ENCODE measurements at regions not wholly inside any gene's neighbourhood (a gene's known extent, or its start where the extent isn't known, plus 50 kb on each side); places are given as distances from the start of the nearest gene placed in this dataset.

DNA sequence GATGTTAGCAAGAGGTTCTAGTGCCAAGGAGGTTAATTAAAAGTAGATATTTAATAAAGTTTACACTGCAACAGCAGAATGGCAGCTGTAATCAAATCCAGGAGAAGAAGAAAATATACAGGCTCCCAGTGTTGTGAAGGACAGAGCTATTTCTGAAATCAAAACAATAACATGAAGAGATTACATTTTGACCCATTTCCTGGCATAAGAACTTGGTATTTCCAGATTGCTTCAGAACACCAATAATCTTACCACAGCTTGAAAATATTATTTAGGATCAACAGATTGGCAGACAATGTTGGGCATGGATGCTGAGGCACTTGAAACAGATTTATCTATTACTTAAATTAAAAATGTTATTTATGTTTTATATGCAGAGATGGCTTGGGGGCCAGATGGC is 692.5 kb downstream of the KCNA4 start:
- no peak for FAIRE-seq
- TF ChIP-seq POLR2A (IDR thresholded peaks at IDR 0.05; ENCODE audit: low read depth, low read length) (no peak), SPI1 (IDR thresholded peaks at IDR 0.05; ENCODE audit: low read depth, low read length) (no peak), POLR2AphosphoS5 (IDR thresholded peaks at IDR 0.05; ENCODE audit: low read depth, low read length) (no peak), TAF1 (IDR thresholded peaks at IDR 0.05; ENCODE audit: low read depth, low read length) (no peak), POU2F2 (IDR thresholded peaks at IDR 0.05; ENCODE audit: low read depth, low read length) (no peak), PAX5 (IDR thresholded peaks at IDR 0.05; ENCODE audit: insufficient read depth, low read length, severe bottlenecking) (no peak)
- DNase-seq (ENCODE audit: insufficient read length, low spot score), result no peak

DNA sequence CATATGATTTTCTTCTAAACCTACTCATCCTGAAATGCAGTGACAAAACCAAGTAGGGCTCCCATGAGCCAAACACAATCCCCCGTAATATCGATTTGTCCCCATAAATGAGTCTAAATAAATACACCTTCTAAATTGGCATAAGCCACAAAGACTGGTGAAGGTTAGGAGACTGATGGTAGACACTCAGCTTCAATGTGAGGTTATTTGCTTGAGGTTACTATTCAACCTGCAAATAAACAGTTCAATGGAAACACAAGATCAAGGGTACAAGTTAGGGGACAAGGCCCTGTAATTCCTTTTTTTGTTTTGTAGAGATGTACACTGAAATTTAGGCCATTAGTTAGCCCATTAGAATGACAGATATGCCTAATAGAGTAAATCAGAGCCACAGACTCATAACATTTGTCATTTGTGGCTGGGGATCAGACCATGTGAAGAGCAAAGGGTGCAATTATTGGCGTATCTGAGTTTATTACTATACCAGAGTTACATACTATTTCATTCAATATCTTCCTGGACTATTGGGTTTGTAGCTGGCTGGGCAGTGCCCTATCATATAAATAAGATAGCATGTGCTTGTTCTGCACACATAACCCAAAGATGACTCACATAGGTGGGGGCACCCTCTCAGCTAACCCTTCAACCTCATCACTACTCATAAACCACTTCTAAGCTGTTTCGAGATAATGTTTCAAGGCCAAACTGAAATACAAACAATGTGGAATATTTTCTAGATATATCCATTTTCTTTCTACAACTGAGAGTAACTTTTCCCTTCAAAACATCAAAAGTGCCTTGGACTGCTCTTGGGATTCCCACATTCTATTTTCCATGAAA is 695.3 kb downstream of the KCNA4 start:
- FAIRE-seq (no peak), DNase-seq (ENCODE audit: insufficient read length, low spot score) (no peak)
- TF ChIP-seq TAF1 (IDR thresholded peaks at IDR 0.05; ENCODE audit: low read depth, low read length), result no peak
- no peak for TF ChIP-seq POLR2AphosphoS5 (IDR thresholded peaks at IDR 0.05; ENCODE audit: low read depth, low read length)
- no peak for TF ChIP-seq POU2F2 (IDR thresholded peaks at IDR 0.05; ENCODE audit: low read depth, low read length)
- TF ChIP-seq PAX5 (IDR thresholded peaks at IDR 0.05; ENCODE audit: insufficient read depth, low read length, severe bottlenecking), result no peak
- TF ChIP-seq SPI1 (IDR thresholded peaks at IDR 0.05; ENCODE audit: low read depth, low read length), result no peak
- no peak for TF ChIP-seq POLR2A (IDR thresholded peaks at IDR 0.05; ENCODE audit: low read depth, low read length)

DNA sequence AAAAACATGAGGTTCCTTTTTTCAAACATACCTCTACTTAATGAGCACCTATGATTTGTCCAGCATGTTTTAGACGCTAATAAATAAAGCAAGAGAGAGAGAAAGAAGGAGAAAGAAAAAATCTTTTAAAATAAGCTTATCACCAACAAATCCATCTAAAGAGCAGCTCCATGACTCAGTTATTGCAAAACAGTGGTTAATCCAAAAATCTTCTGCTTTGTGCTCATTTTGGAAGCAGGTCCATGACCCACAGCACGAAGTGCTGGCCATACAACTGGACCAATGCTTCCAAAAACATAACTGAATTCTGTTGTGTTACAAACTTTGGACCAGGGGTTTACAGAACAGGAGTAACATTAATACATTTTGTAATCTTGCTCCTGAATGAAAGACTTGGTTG is 696.6 kb downstream of the KCNA4 start:
- TF ChIP-seq POU2F2 (IDR thresholded peaks at IDR 0.05; ENCODE audit: low read depth, low read length), result no peak
- no peak for TF ChIP-seq POLR2AphosphoS5 (IDR thresholded peaks at IDR 0.05; ENCODE audit: low read depth, low read length)
- no peak for TF ChIP-seq TAF1 (IDR thresholded peaks at IDR 0.05; ENCODE audit: low read depth, low read length)
- TF ChIP-seq POLR2A (IDR thresholded peaks at IDR 0.05; ENCODE audit: low read depth, low read length), result no peak
- TF ChIP-seq PAX5 (IDR thresholded peaks at IDR 0.05; ENCODE audit: insufficient read depth, low read length, severe bottlenecking), result no peak
- TF ChIP-seq SPI1 (IDR thresholded peaks at IDR 0.05; ENCODE audit: low read depth, low read length), result no peak
- no peak for FAIRE-seq
- no peak for DNase-seq (ENCODE audit: insufficient read length, low spot score)

DNA sequence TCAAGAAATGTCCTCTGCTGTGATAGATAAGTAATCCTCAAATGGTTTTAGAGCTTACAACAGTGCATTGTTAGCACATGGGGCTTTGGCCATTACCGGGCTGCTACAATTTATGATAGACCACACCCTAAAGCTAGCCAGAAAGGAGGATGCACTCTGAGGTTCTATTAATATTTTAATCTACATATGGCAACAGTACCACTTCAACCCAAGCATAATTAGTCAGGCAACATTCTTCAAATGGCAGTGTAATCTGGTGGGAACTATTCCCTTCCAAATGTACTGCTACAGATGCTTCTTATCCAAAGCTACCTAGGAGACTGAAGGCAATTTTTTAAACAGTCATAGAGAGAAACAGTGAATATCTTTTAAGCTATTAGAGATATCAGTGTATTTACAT is 697.6 kb downstream of the KCNA4 start:
- DNase-seq (ENCODE audit: insufficient read length, low spot score) (no peak), FAIRE-seq (no peak)
- TF ChIP-seq SPI1 (IDR thresholded peaks at IDR 0.05; ENCODE audit: low read depth, low read length) (no peak), POU2F2 (IDR thresholded peaks at IDR 0.05; ENCODE audit: low read depth, low read length) (no peak), POLR2AphosphoS5 (IDR thresholded peaks at IDR 0.05; ENCODE audit: low read depth, low read length) (no peak), POLR2A (IDR thresholded peaks at IDR 0.05; ENCODE audit: low read depth, low read length) (no peak), PAX5 (IDR thresholded peaks at IDR 0.05; ENCODE audit: insufficient read depth, low read length, severe bottlenecking) (no peak), TAF1 (IDR thresholded peaks at IDR 0.05; ENCODE audit: low read depth, low read length) (no peak)

DNA sequence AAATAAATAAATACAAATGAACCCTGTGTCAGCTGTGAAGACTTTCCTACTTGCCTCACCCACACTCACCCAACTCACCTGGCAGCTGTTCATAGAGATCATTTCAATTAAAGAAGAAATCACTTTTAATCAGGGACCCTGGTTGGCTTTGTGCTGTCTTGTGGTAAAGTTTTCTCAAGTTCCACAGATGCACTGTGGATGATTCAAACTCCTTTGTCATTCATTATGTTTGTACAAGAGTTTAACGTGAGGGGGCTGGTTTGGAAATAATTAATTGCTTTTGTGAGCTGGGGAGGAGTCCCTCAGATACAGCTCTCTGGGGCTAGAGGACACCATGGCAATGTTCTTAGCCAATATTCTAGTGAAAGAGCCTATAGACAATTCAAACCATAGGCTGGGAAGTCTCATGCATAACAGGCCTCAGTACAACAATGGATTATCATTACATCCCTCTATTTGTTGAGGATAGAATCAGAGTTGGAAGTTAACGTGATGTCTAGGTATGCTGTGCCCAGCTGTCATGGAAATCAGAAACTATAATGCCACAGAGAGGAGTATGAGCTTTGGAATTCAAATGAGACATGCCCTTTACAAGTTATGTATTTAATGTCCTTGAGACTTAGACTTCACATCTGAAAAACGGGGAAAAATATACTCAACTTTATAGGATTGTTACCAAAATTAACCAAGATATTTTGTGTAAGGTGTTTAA is 698.5 kb downstream of the KCNA4 start:
- no peak for DNase-seq (ENCODE audit: insufficient read length, low spot score)
- TF ChIP-seq PAX5 (IDR thresholded peaks at IDR 0.05; ENCODE audit: insufficient read depth, low read length, severe bottlenecking), result no peak
- no peak for TF ChIP-seq POU2F2 (IDR thresholded peaks at IDR 0.05; ENCODE audit: low read depth, low read length)
- no peak for FAIRE-seq

DNA sequence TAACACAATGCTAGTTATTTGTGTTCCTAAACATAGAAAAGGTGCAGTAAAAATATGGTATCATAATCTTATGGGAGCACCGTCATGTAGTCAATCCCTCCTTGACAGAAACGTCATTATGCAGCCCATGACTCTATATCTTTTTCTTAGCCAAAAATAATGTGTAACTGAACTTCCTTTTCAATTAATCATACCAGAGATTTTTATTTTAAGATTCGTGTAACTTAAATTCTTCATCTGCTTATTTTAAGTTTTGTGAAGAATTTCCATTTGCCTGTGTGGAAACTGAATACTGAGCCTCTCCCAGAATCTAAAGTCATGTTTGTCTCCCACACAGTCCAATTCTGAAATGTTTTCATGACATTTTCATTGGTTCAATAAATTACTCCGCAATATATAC is 699.1 kb downstream of the KCNA4 start:
- TF ChIP-seq PAX5 (IDR thresholded peaks at IDR 0.05; ENCODE audit: insufficient read depth, low read length, severe bottlenecking) (no peak), POLR2AphosphoS5 (IDR thresholded peaks at IDR 0.05; ENCODE audit: low read depth, low read length) (no peak), POU2F2 (IDR thresholded peaks at IDR 0.05; ENCODE audit: low read depth, low read length) (no peak), POLR2A (IDR thresholded peaks at IDR 0.05; ENCODE audit: low read depth, low read length) (no peak), SPI1 (IDR thresholded peaks at IDR 0.05; ENCODE audit: low read depth, low read length) (no peak), TAF1 (IDR thresholded peaks at IDR 0.05; ENCODE audit: low read depth, low read length) (no peak)
- FAIRE-seq, result no peak
- DNase-seq (ENCODE audit: insufficient read length, low spot score), result no peak

DNA sequence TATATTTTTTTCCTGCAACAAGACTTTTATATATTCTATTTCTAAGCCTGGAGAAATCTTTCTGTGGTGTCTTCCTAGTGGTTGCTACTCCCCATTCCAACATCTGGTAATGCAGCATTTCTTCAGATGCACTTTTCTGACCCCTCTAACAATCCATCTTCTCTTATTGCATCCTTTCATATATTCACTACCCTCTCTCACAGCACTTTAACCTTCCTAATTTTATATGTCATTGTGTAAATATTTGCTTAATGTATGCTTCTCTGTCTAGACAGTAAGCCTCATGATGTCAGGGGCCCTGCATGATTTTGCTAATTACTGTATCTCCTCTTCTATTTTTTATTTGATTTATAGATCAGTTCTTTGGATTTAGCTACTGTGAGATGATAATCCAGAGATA is 701.6 kb downstream of the KCNA4 start:
- no peak for FAIRE-seq
- TF ChIP-seq TAF1 (IDR thresholded peaks at IDR 0.05; ENCODE audit: low read depth, low read length), result no peak
- TF ChIP-seq POLR2A (IDR thresholded peaks at IDR 0.05; ENCODE audit: low read depth, low read length), result no peak
- no peak for TF ChIP-seq SPI1 (IDR thresholded peaks at IDR 0.05; ENCODE audit: low read depth, low read length)
- TF ChIP-seq POLR2AphosphoS5 (IDR thresholded peaks at IDR 0.05; ENCODE audit: low read depth, low read length), result no peak
- no peak for TF ChIP-seq PAX5 (IDR thresholded peaks at IDR 0.05; ENCODE audit: insufficient read depth, low read length, severe bottlenecking)
- no peak for TF ChIP-seq POU2F2 (IDR thresholded peaks at IDR 0.05; ENCODE audit: low read depth, low read length)
- DNase-seq (ENCODE audit: insufficient read length, low spot score), result no peak

DNA sequence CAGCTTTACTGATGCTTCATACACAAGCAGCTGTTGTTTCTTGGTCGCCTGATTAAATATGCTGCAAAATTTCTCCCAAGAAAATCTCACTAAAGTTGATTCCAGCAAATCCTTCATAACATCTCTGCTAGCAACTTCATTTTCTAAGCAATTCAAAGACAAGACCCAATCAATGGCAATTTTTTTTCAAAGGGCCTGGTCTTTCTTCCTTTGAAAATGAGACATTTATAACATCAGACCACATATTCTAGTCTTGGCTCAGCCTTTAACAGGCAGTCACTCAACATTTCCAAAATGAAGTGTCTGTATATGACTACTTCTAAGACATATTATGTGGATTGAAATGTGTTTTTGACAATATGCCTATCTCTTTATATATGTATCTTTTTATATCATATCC is 702.6 kb downstream of the KCNA4 start:
- DNase-seq (ENCODE audit: insufficient read length, low spot score) (no peak), FAIRE-seq (no peak)
- TF ChIP-seq PAX5 (IDR thresholded peaks at IDR 0.05; ENCODE audit: insufficient read depth, low read length, severe bottlenecking) (no peak), SPI1 (IDR thresholded peaks at IDR 0.05; ENCODE audit: low read depth, low read length) (no peak), POLR2A (IDR thresholded peaks at IDR 0.05; ENCODE audit: low read depth, low read length) (no peak), POLR2AphosphoS5 (IDR thresholded peaks at IDR 0.05; ENCODE audit: low read depth, low read length) (no peak), TAF1 (IDR thresholded peaks at IDR 0.05; ENCODE audit: low read depth, low read length) (no peak), POU2F2 (IDR thresholded peaks at IDR 0.05; ENCODE audit: low read depth, low read length) (no peak)

DNA sequence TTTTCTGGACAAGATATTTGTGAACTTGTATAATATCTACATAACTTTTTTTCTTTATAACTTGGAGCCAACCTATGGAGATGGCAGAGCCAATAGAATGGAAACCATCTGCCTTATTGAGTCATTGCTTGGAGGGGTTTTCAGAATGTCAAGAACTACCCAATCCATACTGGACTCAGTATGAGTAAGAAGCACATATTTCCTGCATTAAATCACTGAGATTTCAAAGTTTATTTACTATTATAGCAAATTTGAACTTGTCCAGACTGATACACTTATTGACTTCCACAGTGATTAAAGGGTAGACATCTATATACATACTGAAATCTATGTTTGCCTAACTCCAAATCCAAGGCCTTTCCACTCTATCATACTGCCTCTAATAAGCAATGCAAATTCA is 704.0 kb downstream of the KCNA4 start:
- DNase-seq (ENCODE audit: insufficient read length, low spot score) (no peak), FAIRE-seq (no peak)
- TF ChIP-seq SPI1 (IDR thresholded peaks at IDR 0.05; ENCODE audit: low read depth, low read length), result no peak
- no peak for TF ChIP-seq PAX5 (IDR thresholded peaks at IDR 0.05; ENCODE audit: insufficient read depth, low read length, severe bottlenecking)
